PC-9 (cell line): ENCODE measurements at regions not wholly inside any gene's neighbourhood (a gene's known extent, or its start where the extent isn't known, plus 50 kb on each side); places are given as distances from the start of the nearest gene placed in this dataset.

Experiments used
- BruUV-seq: library from RNA; stranded (reverse); fragments of 400-500 nt; replicated peaks from 2 replicates; lab custom pipeline; 2021; lab: Mats Ljungman, UMichigan
- CTCF ChIA-PET: fragments of 300-600 bp; sonication (Branson Sonifier 250); formaldehyde crosslinking; loops from one replicate; lab custom pipeline; 2022; ENCODE audit warnings: antibody characterized with exemption; lab: Charles Lee
- POLR2A ChIA-PET: fragments of 300-600 bp; sonication (Branson Sonifier 250); formaldehyde crosslinking; loops from one replicate; lab custom pipeline; 2022; ENCODE audit warnings: antibody characterized with exemption; ENCODE audit not compliant: unreplicated experiment; lab: Charles Lee
- DNase-seq, 2 experiments: peaks; one replicate each; pipeline versions ENCODE4 v3.0.0 to v3.0.0-alpha.2; 2015 to 2022; ENCODE audit warnings: mixed read lengths in 1 of 2
- H2AFZ ChIP-seq: fragments of 200-600 bp; sonication (generic); 2 replicates; pipeline ENCODE4 v1.8.1; 2017; ENCODE audit warnings: antibody characterized with exemption
- H3F3A ChIP-seq: fragments of 200-600 bp; sonication (generic); 2 replicates; pipeline ENCODE4 v1.8.1; 2017; ENCODE audit warnings: antibody characterized with exemption, mild to moderate bottlenecking, low read depth; ENCODE audit not compliant: insufficient read depth
- H3K27ac ChIP-seq: fragments of 200-600 bp; sonication (generic); 2 replicates; pipeline ENCODE4 v1.6.1; 2016; ENCODE audit warnings: mixed run types
- H3K27me3 ChIP-seq: fragments of 200-600 bp; sonication (generic); 2 replicates; pipeline ENCODE4 v1.6.1; 2016; ENCODE audit warnings: low read depth, mixed run types; ENCODE audit not compliant: insufficient read depth
- H3K36me3 ChIP-seq: fragments of 200-600 bp; sonication (generic); 2 replicates; pipeline ENCODE4 v1.6.1; 2016; ENCODE audit warnings: low read depth, mixed run types
- H3K4me1 ChIP-seq: fragments of 200-600 bp; sonication (generic); replicated peaks from 2 replicates; pipeline ENCODE4 v1.6.1; 2016; ENCODE audit warnings: mixed run types; ENCODE audit not compliant: insufficient read depth
- H3K4me2 ChIP-seq: fragments of 200-600 bp; sonication (generic); 2 replicates; pipeline ENCODE4 v1.6.1; 2017; ENCODE audit warnings: mixed run types
- H3K4me3 ChIP-seq: fragments of 200-600 bp; sonication (generic); 2 replicates; pipeline ENCODE4 v1.6.1; 2016; ENCODE audit warnings: mixed run types
- H3K79me2 ChIP-seq: fragments of 200-600 bp; sonication (generic); 2 replicates; pipeline ENCODE4 v1.6.1; 2017; ENCODE audit warnings: low read depth, mixed run types
- H3K9me2 ChIP-seq: fragments of 200-600 bp; sonication (generic); 2 replicates; pipeline ENCODE4 v1.8.1; 2017; ENCODE audit warnings: mild to moderate bottlenecking; ENCODE audit not compliant: insufficient read depth
- H3K9me3 ChIP-seq: fragments of 200-600 bp; sonication (generic); 2 replicates; pipeline ENCODE4 v1.8.1; 2016; ENCODE audit warnings: low read depth; ENCODE audit not compliant: insufficient read depth
- H4K20me1 ChIP-seq: fragments of 200-600 bp; sonication (generic); 2 replicates; pipeline ENCODE4 v1.8.1; 2017; ENCODE audit not compliant: insufficient read depth
- EZH2 ChIP-seq: fragments of 200-600 bp; sonication (generic); IDR thresholded peaks from 2 replicates; pipeline ENCODE4 v1.8.0; 2017; ENCODE audit warnings: antibody characterized with exemption, low read depth
- intact Hi-C: fragments of 100-400 bp; cut with micrococcal nuclease; formaldehyde crosslinking; loops from one replicate; pipeline ENCODE4 v1.10.0; 2022; ENCODE audit not compliant: unreplicated experiment
- TF ChIP-seq, protein P1 (sequence below): fragments of 200-600 bp; sonication (generic); conservative IDR thresholded peaks from 2 replicates; pipeline ENCODE4 v1.6.1; 2017; ENCODE audit warnings: mixed run types, antibody characterized with exemption, mild to moderate bottlenecking, moderate library complexity

DNA sequence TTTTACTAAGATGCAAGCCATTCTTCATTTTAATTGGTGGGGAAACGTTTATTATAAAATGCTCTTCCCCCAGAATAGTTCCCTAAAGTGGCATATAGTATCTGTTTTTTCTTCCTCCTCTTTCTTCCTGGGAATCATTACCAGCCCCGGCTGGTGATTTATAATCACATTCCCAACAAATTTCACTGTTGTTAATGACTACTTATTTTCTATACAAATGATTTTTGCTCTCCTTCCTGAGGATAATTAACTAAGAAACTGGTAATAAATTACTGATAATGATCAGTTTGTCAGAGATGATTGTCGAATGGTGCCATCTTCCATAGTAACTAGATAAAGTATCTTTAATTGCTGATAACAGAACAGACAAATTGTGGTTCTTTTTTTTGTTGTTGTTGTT is 785.5 kb upstream of the RBFOX1 start:
- CTCF ChIA-PET = no interaction called here
- DNase-seq = no peak
- Histone ChIP-seq H3K79me2 (no peaks in the 10 kb centered on the region), H3K36me3 (no peaks in the 10 kb centered on the region), H4K20me1 (no peaks in the 10 kb centered on the region), H3K27me3 (peaks cover 22% of the 10 kb centered on the region; the same call in 1 of the 2 replicates), H3F3A (no peaks in the 10 kb centered on the region), H2AFZ (no peak overlapping the region), H3K4me1 (no peaks in the 10 kb centered on the region), H3K27ac (no peak overlapping the region), H3K9me2 (no peaks in the 10 kb centered on the region), H3K4me3 (no peak overlapping the region), H3K4me2 (no peak overlapping the region), H3K9me3 (no peaks in the 10 kb centered on the region)
- no peak for TF ChIP-seq EZH2
- TF ChIP-seq, protein P1, sequence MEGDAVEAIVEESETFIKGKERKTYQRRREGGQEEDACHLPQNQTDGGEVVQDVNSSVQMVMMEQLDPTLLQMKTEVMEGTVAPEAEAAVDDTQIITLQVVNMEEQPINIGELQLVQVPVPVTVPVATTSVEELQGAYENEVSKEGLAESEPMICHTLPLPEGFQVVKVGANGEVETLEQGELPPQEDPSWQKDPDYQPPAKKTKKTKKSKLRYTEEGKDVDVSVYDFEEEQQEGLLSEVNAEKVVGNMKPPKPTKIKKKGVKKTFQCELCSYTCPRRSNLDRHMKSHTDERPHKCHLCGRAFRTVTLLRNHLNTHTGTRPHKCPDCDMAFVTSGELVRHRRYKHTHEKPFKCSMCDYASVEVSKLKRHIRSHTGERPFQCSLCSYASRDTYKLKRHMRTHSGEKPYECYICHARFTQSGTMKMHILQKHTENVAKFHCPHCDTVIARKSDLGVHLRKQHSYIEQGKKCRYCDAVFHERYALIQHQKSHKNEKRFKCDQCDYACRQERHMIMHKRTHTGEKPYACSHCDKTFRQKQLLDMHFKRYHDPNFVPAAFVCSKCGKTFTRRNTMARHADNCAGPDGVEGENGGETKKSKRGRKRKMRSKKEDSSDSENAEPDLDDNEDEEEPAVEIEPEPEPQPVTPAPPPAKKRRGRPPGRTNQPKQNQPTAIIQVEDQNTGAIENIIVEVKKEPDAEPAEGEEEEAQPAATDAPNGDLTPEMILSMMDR = no peak
- BruUV-seq = no TSS peak
- POLR2A ChIA-PET = no interaction called here
- intact Hi-C loops = no loop called here

DNA sequence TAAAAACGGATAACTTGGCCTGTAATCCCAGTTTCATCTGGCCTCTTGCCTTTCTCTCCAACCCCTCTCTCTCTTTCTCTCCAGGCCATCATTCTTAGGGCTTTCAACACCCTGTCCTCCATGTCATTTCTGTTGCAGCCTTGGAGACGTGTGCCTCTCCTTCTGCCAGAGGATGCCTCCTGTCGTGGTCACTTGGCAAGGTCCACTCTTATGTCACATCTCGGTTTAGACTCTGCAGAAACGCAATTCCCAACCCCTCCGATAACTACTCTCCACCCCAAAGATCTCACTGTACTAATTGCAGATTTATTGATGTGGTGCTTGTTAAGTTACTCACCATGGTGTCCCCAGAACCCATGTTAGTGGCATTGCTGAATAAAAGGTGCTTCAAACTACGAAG is 787.3 kb upstream of the RBFOX1 start:
- no peaks in the 10 kb centered on the region for H3K4me1 ChIP-seq
- no peak overlapping the region for H2AFZ ChIP-seq
- peaks cover 22% of the 10 kb centered on the region; the same call in 1 of the 2 replicates for H3K27me3 ChIP-seq
- no peaks in the 10 kb centered on the region for H4K20me1 ChIP-seq
- intact Hi-C loops = no loop called here
- no TSS peak for BruUV-seq
- no peak overlapping the region for H3K4me3 ChIP-seq
- H3K9me3 ChIP-seq = no peaks in the 10 kb centered on the region
- H3K4me2 ChIP-seq = no peak overlapping the region
- no peak for DNase-seq
- H3K27ac ChIP-seq = no peak overlapping the region
- H3F3A ChIP-seq = no peaks in the 10 kb centered on the region
- no peaks in the 10 kb centered on the region for H3K9me2 ChIP-seq
- POLR2A ChIA-PET = no interaction called here
- TF ChIP-seq, protein P1 = no peak
- no peak for TF ChIP-seq EZH2
- H3K36me3 ChIP-seq = no peaks in the 10 kb centered on the region
- H3K79me2 ChIP-seq = no peaks in the 10 kb centered on the region
- CTCF ChIA-PET = no interaction called here

DNA sequence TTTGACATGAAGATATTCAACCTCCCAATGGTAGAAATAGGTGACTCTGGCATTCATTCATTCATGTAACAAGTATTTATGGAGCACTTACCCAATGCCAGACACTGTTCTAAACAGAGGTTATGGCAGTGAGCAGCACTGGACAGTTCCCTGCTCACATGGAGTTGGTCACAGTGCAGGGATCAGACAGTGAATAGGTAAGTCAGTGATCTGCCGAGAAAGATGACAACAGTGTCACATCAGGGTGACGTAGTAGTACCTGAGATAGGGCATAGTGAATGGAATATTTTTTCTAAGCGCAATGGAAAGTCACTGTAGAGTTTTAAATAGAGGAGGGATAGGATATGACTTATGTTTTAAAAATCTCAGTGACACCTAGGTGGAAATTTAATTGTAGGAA is 791.4 kb upstream of the RBFOX1 start:
- H3K27me3 ChIP-seq = peaks cover 22% of the 10 kb centered on the region; the same call in 1 of the 2 replicates
- POLR2A ChIA-PET = no interaction called here
- intact Hi-C loops = no loop called here

More for the DNA sequence above, 791.4 kb upstream of the RBFOX1 start:
- no peaks in the 10 kb centered on the region for H3K36me3 ChIP-seq
- no peak overlapping the region for H3K4me3 ChIP-seq
- no peaks in the 10 kb centered on the region for H3K9me3 ChIP-seq
- no peak overlapping the region for H3K27ac ChIP-seq
- CTCF ChIA-PET = no interaction called here
- no peaks in the 10 kb centered on the region for H3K9me2 ChIP-seq
- BruUV-seq = no TSS peak
- H2AFZ ChIP-seq = no peak overlapping the region
- H3K79me2 ChIP-seq = no peaks in the 10 kb centered on the region
- no peaks in the 10 kb centered on the region for H3K4me1 ChIP-seq
- H3F3A ChIP-seq = no peaks in the 10 kb centered on the region
- TF ChIP-seq EZH2 = no peak
- TF ChIP-seq, protein P1 = no peak
- H3K4me2 ChIP-seq = no peak overlapping the region
- no peaks in the 10 kb centered on the region for H4K20me1 ChIP-seq
- no peak for DNase-seq
